Activated CD4-positive, alpha-beta memory T cell treated with anti-CD3 and anti-CD28 coated beads, Interleukin-2, amount 10 ng/mL, durations not matched to agents 7 days and 5 days (primary cell): ENCODE measurements at regions not wholly inside any gene's neighbourhood (a gene's known extent, or its start where the extent isn't known, plus 50 kb on each side); places are given as distances from the start of the nearest gene placed in this dataset.

Source experiments
- CTCF ChIA-PET: fragments of 350-600 bp; sonication (Branson Sonifier 250); formaldehyde crosslinking; loops from one replicate; lab custom pipeline; 2021; ENCODE audit warnings: antibody characterized with exemption, inconsistent platforms; lab: Charles Lee
- POLR2A ChIA-PET: fragments of 350-600 bp; sonication (Branson Sonifier 250); formaldehyde crosslinking; loops from one replicate; lab custom pipeline; 2021; ENCODE audit warnings: antibody characterized with exemption; lab: Charles Lee
- DNase-seq: peaks from one replicate; pipeline ENCODE4 v3.0.0-alpha.2; 2020
- H3K27ac Mint-ChIP-seq: one replicate; pipeline ENCODE4 v1.8.0; 2021; ENCODE audit warnings: mild to moderate bottlenecking, mixed read lengths
- H3K27me3 Mint-ChIP-seq: one replicate; pipeline ENCODE4 v1.8.0; 2021; ENCODE audit warnings: mixed read lengths
- H3K36me3 Mint-ChIP-seq: one replicate; pipeline ENCODE4 v1.8.0; 2021; ENCODE audit warnings: low read depth, mixed read lengths
- H3K4me1 Mint-ChIP-seq: one replicate; pipeline ENCODE4 v1.8.0; 2021; ENCODE audit warnings: mixed read lengths
- H3K4me3 Mint-ChIP-seq: one replicate; pipeline ENCODE4 v1.8.0; 2021; ENCODE audit warnings: mild to moderate bottlenecking, mixed read lengths
- H3K9me3 Mint-ChIP-seq: one replicate; pipeline ENCODE4 v1.8.0; 2021; ENCODE audit warnings: mixed read lengths

DNA sequence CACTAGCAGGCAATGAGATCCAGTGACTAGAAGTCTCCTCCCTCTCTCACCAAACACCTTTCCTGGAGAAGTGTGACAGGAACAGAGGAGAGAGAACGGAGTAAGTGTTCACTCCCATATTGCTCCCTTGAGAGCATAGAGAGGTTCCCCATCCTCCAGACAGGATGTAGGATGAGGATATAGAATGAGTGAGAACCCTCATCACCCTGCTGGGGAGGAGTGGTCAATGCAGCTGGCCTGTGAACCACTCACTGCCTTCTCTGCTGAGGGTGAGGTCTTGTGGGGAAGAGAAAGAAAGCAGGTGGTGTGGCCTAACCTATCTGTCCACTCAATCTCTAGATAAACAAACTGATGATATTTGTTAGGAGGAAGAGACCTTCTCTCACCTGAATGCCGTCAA is 386.6 kb downstream of the PCDH20 start:
- H3K27ac Mint-ChIP-seq = no peak overlapping the region
- ChIA-PET CTCF (no interaction called here), POLR2A (no interaction called here)
- H3K27me3 Mint-ChIP-seq = no peaks in the 10 kb centered on the region
- H3K9me3 Mint-ChIP-seq = no peaks in the 10 kb centered on the region
- no peaks in the 10 kb centered on the region for H3K4me1 Mint-ChIP-seq
- H3K4me3 Mint-ChIP-seq = no peak overlapping the region
- DNase-seq = no peak
- H3K36me3 Mint-ChIP-seq = no peaks in the 10 kb centered on the region

DNA sequence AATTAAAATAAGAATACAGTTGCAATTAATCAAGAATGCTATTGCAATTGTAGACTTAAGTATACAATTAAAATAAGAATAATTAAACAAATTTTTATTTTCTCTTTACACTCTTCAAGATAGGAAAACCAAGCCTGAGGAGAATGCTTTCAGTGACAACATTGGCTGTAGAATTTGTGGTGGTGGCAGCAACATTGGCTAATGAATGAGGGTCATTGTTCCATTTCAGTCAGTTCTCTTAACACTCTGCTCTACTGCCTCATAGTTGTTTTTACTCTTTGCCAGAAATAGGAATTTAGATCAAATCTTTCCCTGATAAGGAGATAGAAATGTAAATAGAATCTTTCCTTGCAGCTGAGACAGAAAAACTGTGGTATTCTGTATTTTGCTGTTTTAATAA is 391.6 kb downstream of the PCDH20 start:
- H3K27ac Mint-ChIP-seq = no peak overlapping the region
- no peaks in the 10 kb centered on the region for H3K4me1 Mint-ChIP-seq
- H3K36me3 Mint-ChIP-seq = no peaks in the 10 kb centered on the region
- H3K9me3 Mint-ChIP-seq = peaks cover under 1% of the 10 kb centered on the region
- ChIA-PET POLR2A (no interaction called here), CTCF (no interaction called here)
- H3K27me3 Mint-ChIP-seq = no peaks in the 10 kb centered on the region
- no peak overlapping the region for H3K4me3 Mint-ChIP-seq
- no peak for DNase-seq

DNA sequence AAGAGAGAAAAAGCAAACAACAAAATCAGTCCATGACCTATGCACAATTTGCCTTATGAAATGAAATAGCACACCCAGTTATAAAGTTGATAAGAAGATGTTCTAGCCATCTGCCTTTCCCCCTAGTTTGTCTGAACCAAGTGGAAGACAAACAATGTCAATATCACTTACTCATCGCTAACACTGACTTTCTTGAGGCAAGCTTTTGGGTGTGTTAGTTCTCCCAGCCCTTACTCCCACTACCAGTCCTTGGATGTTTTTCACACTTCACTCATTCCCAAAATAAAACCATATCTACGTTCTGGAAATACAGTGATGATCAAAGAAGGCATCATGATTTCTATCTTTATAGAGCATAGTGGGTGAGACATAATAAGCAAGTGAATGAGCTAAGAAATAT is 393.8 kb downstream of the PCDH20 start:
- Mint-ChIP-seq H3K36me3 (no peaks in the 10 kb centered on the region), H3K27ac (no peak overlapping the region), H3K4me3 (no peak overlapping the region), H3K4me1 (no peaks in the 10 kb centered on the region), H3K9me3 (peaks cover 2% of the 10 kb centered on the region), H3K27me3 (no peaks in the 10 kb centered on the region)
- no peak for DNase-seq
- ChIA-PET POLR2A (no interaction called here), CTCF (no interaction called here)

DNA sequence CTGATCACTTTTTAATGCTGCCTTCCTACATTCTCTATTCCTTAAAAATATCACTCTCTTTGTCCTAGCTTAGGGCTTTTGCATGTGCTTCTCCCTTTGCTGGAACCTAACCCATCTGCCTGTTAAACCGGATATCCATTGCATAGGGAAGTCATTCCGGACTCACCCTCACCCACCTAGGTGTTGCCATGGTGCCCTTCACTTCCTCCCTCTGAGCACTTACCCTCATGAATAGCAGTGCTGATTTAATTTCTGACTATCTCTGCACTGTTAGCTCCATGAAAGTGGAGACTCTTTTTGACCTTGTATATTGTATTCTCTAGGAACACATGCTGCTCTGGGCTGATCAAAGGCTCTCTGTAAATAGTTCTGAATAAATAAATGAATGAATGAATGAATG is 401.9 kb downstream of the PCDH20 start:
- POLR2A ChIA-PET = no interaction called here
- Mint-ChIP-seq H3K27ac (no peak overlapping the region), H3K27me3 (no peaks in the 10 kb centered on the region), H3K9me3 (peaks cover 2% of the 10 kb centered on the region), H3K36me3 (no peaks in the 10 kb centered on the region), H3K4me3 (no peak overlapping the region), H3K4me1 (no peaks in the 10 kb centered on the region)
- CTCF ChIA-PET = no interaction called here
- DNase-seq = no peak

DNA sequence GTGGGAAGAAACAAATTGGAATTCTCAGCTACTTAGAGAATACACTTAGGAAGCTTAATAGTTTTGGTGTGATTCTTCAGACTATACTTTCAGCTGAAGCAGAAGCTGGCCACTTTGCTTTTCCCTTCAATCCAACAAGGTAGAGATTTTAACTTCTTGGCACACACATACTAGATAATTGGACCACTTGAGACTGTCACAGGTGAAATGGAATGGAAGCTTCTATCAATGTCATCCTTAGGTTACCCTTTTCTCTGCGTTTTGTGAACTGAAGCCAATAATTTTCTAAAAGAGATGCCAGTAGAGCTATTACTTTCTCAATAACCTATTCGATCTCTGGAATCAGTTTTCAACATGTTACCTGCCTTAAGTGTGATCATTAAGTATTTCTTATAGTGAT is 405.3 kb downstream of the PCDH20 start:
- no peaks in the 10 kb centered on the region for H3K36me3 Mint-ChIP-seq
- no peak overlapping the region for H3K27ac Mint-ChIP-seq
- DNase-seq = no peak
- H3K4me3 Mint-ChIP-seq = no peak overlapping the region
- peaks cover 8% of the 10 kb centered on the region for H3K9me3 Mint-ChIP-seq
- ChIA-PET POLR2A (no interaction called here), CTCF (no interaction called here)
- no peaks in the 10 kb centered on the region for H3K4me1 Mint-ChIP-seq
- no peaks in the 10 kb centered on the region for H3K27me3 Mint-ChIP-seq

DNA sequence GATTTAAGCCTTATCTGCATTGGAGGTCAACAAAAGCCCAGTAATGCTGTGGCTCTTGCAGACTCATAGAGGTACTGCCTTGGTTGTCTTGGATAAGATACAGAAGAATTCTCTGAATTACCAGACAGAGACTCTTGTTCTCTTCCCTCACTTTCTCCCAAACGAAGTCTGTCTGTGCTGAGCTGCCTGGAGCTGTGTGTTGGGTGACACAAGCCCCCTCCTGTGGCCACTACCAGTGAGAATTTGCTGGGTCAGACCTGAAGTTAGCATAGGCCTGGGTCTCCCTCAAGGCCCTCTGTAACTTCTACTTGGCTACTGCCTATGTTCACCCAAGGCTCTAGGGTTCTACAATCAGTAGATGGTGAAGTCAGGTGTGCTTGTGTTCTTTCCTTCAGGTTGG is 413.0 kb downstream of the PCDH20 start:
- H3K9me3 Mint-ChIP-seq = peaks cover 19% of the 10 kb centered on the region
- H3K27me3 Mint-ChIP-seq = no peaks in the 10 kb centered on the region
- ChIA-PET CTCF (no interaction called here), POLR2A (no interaction called here)
- H3K36me3 Mint-ChIP-seq = no peaks in the 10 kb centered on the region
- no peak for DNase-seq
- no peaks in the 10 kb centered on the region for H3K4me1 Mint-ChIP-seq
- no peak overlapping the region for H3K27ac Mint-ChIP-seq
- H3K4me3 Mint-ChIP-seq = no peak overlapping the region

DNA sequence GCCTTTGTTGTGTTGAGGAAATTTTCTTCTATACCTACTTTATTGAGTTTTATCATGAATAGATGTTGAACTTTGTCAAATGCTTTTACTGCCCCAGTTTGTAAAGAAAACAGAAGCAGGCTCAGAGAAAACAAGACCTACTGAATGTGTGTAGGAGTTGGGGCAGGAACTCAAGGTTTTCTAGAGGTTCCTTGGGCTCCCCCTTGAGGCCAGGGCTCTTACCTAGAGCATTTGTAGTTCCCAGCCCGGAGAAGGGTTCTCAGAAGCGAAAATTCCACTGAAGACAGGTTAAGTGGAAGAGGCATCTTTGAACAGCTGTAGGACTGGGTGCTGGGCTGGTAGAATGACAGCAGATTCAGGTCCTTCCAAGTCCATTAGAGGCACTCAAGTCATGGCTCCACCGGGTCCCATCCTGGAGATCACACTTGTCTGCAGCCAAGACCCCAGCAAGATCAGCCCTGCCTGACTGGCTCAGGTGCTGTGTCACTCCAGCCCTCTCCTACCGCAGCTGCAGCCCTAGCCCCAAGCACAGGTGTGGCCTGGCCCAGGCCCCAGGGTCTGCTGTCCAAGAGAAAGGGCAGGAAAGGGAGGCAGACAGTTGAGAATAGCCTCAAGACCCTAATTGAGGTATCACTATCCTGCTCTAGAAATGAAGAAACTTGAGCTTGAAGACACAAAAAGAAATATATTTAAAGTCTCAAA is 425.5 kb downstream of the PCDH20 start:
- no peaks in the 10 kb centered on the region for H3K36me3 Mint-ChIP-seq
- POLR2A ChIA-PET = no interaction called here
- H3K27me3 Mint-ChIP-seq = no peaks in the 10 kb centered on the region
- CTCF ChIA-PET = no interaction called here
- H3K4me3 Mint-ChIP-seq = no peak overlapping the region
- H3K4me1 Mint-ChIP-seq = no peaks in the 10 kb centered on the region
- H3K9me3 Mint-ChIP-seq = no peaks in the 10 kb centered on the region
- DNase-seq = no peak
- no peak overlapping the region for H3K27ac Mint-ChIP-seq

DNA sequence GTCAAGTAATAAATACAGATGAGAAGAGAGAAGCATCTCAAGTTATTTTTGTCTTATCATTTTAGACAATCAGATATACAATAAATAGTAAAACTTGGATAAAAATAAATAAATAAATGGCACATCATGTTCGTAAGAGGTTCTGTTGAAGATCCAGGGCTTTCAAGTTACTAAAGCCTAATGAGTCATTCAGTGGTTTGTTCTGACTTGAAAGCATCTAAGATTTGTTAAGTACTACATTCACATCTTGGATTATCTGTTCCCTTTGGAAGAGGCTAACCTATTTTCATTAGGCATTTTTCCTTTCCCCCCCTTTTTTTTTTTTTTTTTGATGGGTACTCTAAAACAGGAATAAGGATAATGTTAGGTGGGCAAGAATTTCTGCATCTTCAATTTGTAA is 429.3 kb downstream of the PCDH20 start:
- CTCF ChIA-PET = no interaction called here
- POLR2A ChIA-PET = no interaction called here
- Mint-ChIP-seq H3K27ac (no peak overlapping the region), H3K36me3 (no peaks in the 10 kb centered on the region), H3K27me3 (no peaks in the 10 kb centered on the region), H3K4me1 (no peaks in the 10 kb centered on the region), H3K9me3 (no peaks in the 10 kb centered on the region), H3K4me3 (no peak overlapping the region)
- no peak for DNase-seq

DNA sequence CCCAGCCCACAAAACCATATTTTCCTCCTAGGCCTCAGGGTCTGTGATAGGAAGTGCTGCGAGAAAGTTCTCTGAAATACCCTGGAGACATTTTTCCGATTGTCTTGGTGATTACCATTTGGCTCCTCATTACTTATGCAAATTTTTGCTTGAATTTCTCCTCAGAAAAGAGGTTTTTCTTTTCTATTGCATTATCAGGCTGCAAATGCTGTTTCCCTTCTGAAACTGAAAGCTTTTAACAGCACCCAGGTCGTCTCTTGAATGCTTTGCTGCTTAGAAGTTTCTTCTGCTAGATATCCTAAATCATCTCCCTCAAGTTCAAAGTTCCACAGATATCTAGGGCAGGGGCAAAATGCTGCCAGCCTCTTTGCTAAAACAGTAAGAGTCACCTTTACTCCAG is 434.2 kb downstream of the PCDH20 start:
- POLR2A ChIA-PET = no interaction called here

DNA sequence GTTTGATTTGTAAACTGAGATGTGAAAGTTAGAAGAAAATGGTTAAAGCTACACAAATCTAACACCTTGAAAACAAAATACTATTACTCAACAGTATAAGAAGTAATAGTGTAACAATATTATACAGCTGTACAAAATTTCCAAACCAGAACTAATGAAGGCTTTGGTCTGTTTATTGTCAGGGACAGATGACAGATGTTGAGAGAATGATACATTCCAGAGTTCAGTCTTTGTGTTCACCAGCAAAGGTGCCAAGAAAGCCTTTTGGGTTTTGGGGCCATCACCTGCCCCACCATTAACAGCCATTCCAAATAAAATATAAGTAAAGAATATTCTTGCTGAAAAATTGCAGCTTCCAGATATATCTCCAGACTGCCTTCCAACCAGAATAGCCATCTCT is 439.3 kb downstream of the PCDH20 start:
- no peaks in the 10 kb centered on the region for H3K27me3 Mint-ChIP-seq
- no peak for DNase-seq
- no peak overlapping the region for H3K4me3 Mint-ChIP-seq
- H3K36me3 Mint-ChIP-seq = no peaks in the 10 kb centered on the region
- peaks cover 13% of the 10 kb centered on the region for H3K9me3 Mint-ChIP-seq
- no peaks in the 10 kb centered on the region for H3K4me1 Mint-ChIP-seq
- H3K27ac Mint-ChIP-seq = no peak overlapping the region
- ChIA-PET CTCF (no interaction called here), POLR2A (no interaction called here)

More for the DNA sequence above, 434.2 kb downstream of the PCDH20 start:
- Mint-ChIP-seq H3K9me3 (peaks cover 9% of the 10 kb centered on the region), H3K4me1 (no peaks in the 10 kb centered on the region), H3K27me3 (no peaks in the 10 kb centered on the region), H3K36me3 (no peaks in the 10 kb centered on the region), H3K27ac (no peak overlapping the region), H3K4me3 (no peak overlapping the region)
- CTCF ChIA-PET = no interaction called here
- no peak for DNase-seq

DNA sequence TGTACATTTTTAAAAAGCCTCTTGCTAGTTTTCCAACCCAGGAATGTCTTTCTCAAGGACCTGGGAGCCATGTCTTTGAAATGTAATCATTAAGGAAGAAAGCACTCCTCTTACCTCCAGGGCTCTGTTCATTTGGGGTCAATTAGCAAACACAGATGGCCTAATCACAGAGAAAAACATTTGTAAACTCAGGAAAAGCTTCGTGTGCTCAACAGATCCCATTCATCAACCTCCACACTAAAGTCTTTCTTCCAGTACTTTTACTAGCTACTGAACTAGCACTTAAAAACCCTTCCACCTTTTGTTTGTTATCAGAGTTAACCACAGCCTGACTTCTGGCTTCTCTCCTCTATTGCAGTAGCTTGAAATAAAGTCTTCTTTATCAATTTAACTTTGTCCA is 441.4 kb downstream of the PCDH20 start:
- no peaks in the 10 kb centered on the region for H3K36me3 Mint-ChIP-seq
- POLR2A ChIA-PET = no interaction called here
- no peak overlapping the region for H3K27ac Mint-ChIP-seq
- H3K9me3 Mint-ChIP-seq = peaks cover 11% of the 10 kb centered on the region
- no peak for DNase-seq
- no peak overlapping the region for H3K4me3 Mint-ChIP-seq
- H3K27me3 Mint-ChIP-seq = no peaks in the 10 kb centered on the region
- CTCF ChIA-PET = no interaction called here
- no peaks in the 10 kb centered on the region for H3K4me1 Mint-ChIP-seq

DNA sequence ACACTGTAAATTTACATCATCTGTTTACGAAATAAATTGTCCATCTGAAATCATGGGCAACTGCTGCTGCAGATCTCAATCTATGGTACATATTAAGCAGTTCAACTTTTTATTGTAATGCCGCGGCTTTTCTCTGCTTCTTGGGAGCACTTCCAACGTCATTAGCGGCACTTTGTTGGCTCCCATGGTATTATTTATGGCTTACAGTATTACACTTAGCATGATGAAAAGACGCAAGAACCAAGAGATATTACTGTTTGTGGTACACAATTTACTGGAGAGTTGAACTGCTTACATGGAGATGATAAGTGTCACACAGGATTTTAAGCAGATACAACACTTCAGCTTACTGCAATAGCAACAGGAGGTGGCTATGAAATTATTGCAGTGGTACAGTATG is 442.1 kb downstream of the PCDH20 start:
- peaks cover 11% of the 10 kb centered on the region for H3K9me3 Mint-ChIP-seq
- H3K36me3 Mint-ChIP-seq = no peaks in the 10 kb centered on the region
- no peak overlapping the region for H3K27ac Mint-ChIP-seq
- no peaks in the 10 kb centered on the region for H3K4me1 Mint-ChIP-seq
- DNase-seq = no peak
- ChIA-PET POLR2A (no interaction called here), CTCF (no interaction called here)
- H3K27me3 Mint-ChIP-seq = no peaks in the 10 kb centered on the region
- H3K4me3 Mint-ChIP-seq = no peak overlapping the region

DNA sequence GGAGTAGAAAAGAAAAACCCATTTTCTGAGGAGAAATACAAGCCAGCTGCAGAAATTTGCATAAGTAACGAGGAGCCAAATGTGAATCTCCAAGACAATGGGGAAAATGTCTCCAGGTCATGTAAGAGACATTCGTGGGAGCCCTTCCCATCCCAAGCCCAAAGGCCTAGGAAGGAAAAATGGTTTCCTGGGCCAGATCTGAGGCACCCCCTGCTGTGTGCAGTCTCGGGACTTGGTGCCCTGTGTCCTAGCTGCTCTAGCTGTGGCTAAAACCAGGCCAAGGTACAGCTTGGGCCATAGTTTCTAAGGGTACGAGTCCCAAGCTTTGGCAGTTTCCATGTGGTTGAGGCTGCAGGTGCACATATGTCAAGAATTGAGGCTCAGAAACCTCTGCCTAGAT is 444.9 kb downstream of the PCDH20 start:
- ChIA-PET POLR2A (no interaction called here), CTCF (no interaction called here)
- Mint-ChIP-seq H3K27me3 (no peaks in the 10 kb centered on the region), H3K27ac (no peak overlapping the region), H3K4me1 (no peaks in the 10 kb centered on the region), H3K9me3 (peaks cover 4% of the 10 kb centered on the region), H3K36me3 (no peaks in the 10 kb centered on the region), H3K4me3 (no peak overlapping the region)
- no peak for DNase-seq

DNA sequence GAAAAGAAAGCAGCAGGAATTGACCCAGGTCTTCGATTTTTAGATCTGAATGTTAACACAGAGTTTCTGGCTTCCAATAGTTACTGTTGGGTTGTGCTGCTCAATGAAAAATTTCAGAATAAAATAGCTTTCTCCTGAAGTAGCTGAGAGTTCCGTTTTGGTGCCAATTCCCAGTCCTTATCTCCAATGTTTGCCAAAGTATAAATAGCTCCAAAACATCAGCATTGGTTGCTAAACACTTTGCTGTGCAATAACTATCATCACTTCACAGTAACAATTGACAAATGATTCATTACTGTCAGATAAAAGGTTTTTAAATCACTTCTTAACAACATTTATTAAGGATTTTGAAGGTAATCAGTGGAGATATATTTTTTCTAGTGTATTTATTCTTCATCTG is 446.0 kb downstream of the PCDH20 start:
- Mint-ChIP-seq H3K27ac (no peak overlapping the region), H3K9me3 (no peaks in the 10 kb centered on the region), H3K4me1 (no peaks in the 10 kb centered on the region), H3K4me3 (no peak overlapping the region), H3K27me3 (no peaks in the 10 kb centered on the region), H3K36me3 (no peaks in the 10 kb centered on the region)
- CTCF ChIA-PET = no interaction called here
- POLR2A ChIA-PET = no interaction called here
- DNase-seq = no peak
